Epithelial cell of proximal tubule (primary cell): ENCODE measurements at regions not wholly inside any gene's neighbourhood (a gene's known extent, or its start where the extent isn't known, plus 50 kb on each side); places are given as distances from the start of the nearest gene placed in this dataset.

Source experiments
- DNase-seq: peaks from one replicate; pipeline ENCODE4 v3.0.0-alpha.2; 2011; ENCODE audit warnings: low read depth
- H3K4me3 ChIP-seq: 2 replicates; pipeline ENCODE4 v1.5.1; 2011; ENCODE audit warnings: low read depth, mild to moderate bottlenecking, low read length
- CTCF ChIP-seq: conservative IDR thresholded peaks from 2 replicates; pipeline ENCODE4 v1.5.1; 2012; ENCODE audit warnings: low read depth, mild to moderate bottlenecking, low read length

- no peak for DNase-seq
- TF ChIP-seq CTCF: no peak
- H3K4me3 ChIP-seq: no peak overlapping the region
Observed at GRCh38 chr10:105674448-105674847, 1033.4 kb downstream of the SORCS3 start.

DNA sequence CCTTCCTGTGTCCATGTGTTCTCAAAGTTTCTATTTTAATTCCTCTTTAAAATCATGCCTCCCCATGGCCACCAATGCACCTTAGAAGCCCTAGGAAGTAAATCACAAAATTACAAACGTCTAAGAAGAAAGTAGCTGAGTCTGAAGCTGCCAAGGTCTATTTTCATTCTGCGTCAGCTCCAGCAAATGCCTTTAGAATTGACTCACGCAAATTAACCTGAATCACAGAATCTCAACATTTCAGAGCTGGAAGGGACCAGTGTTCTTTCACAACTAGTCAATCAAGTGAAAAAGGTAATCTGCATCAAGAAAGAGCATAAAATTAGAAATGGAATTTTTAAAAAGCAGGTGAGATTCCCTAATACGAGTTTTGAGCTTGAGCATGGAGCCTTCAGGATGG lies 1017.6 kb downstream of the SORCS3 start:
- TF ChIP-seq CTCF: no peak
- no peak overlapping the region for H3K4me3 ChIP-seq
- DNase-seq: no peak

DNA sequence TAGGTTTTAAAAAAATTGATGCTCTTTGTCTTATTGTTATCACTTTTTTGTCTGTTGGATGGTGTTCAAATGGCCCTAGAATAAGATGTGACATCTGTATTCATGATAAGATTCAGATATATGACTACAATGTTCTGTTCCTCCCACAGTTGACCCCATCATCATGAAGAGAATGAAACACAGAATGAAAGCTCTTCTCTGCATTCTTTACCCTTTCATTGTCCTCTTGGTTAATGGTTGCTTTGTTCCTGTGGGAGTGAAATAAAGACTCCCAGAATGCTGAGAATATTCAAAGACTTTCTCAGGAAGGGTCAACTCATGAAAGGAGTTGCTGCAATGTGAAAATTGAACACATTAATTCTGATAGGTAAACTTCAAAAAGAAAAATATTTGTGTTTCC lies 1015.8 kb downstream of the SORCS3 start:
- H3K4me3 ChIP-seq: no peak overlapping the region
- DNase-seq: no peak
- no peak for TF ChIP-seq CTCF

DNA sequence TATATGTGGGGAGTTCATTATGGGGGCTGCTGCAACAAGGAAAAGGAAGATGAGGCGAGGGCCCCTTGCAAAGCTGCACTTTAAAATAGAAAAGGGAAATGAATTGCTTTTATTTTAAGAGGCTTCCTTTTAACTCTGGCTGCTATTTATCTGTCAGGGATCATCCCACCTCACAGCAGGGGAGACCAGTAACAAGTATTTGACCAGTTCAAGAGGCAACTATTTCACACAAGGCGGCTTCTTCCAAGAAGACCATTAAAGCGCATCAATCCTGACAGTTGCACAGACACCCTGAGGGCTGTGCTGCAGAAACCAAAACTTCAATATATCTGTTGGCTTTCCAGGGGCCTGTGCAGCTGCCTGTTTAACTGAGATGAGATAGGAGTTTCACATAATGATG lies 1009.2 kb downstream of the SORCS3 start:
- H3K4me3 ChIP-seq: no peak overlapping the region
- DNase-seq: no peak
- TF ChIP-seq CTCF: no peak

- H3K4me3 ChIP-seq: no peak overlapping the region
- no peak for DNase-seq
- no peak for TF ChIP-seq CTCF
Observed at GRCh38 chr10:105647354-105647753, 1006.3 kb downstream of the SORCS3 start.

DNA sequence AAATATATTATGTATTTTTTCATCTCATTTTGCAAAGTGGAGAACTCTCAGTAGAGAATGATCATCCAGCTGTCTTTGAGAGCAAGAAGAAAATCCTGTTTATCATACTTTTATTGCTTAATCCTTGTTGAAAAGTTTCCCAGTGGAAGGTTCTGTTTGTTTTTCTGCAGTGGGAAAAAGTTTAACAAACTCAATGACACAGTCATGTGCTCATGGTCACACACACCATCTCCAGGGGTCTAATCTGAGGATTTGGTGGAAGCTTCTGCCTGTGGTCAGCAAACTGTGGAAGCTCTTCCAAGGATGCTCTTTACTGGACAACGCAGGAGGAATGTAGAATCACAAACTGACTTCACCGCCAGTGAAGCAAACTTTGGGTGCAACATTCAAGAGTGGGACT lies 1003.9 kb downstream of the SORCS3 start:
- no peak overlapping the region for H3K4me3 ChIP-seq
- DNase-seq: no peak
- no peak for TF ChIP-seq CTCF

DNA sequence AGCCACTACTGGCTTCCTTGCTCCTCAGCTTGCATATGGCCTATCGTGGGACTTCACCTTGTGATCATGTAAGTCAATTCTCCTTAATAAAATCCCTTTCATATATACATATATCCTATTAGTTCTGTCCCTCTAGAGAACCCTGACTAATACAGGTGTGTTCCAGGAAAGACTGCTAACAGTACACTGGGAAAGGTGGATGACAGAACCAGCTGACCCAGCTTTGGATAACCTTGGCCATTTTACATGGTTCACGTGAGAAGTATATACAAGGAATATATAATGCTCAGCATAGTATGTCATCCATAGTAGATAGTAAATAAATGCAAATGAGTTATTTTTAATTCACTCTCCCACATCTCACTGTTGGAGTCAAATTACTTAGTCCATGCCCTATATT lies 1003.5 kb downstream of the SORCS3 start:
- no peak for DNase-seq
- H3K4me3 ChIP-seq: no peak overlapping the region
- no peak for TF ChIP-seq CTCF
